HG03469 (cell line): ENCODE measurements at regions not wholly inside any gene's neighbourhood (a gene's known extent, or its start where the extent isn't known, plus 50 kb on each side); places are given as distances from the start of the nearest gene placed in this dataset.
"Not testable (repeated sequence)": the region's sequence is repeated elsewhere in the genome, so short reads cannot be mapped to it uniquely, and the experiment has no call there.

Experiments
- ATAC-seq: cut with Tn5 transposase; IDR thresholded peaks from one replicate; pipeline ENCODE4 v1.9.1; 2021; ENCODE audit warnings: mild to moderate bottlenecking, moderate library complexity, moderate number of reproducible peaks; ENCODE audit not compliant: unreplicated experiment

DNA sequence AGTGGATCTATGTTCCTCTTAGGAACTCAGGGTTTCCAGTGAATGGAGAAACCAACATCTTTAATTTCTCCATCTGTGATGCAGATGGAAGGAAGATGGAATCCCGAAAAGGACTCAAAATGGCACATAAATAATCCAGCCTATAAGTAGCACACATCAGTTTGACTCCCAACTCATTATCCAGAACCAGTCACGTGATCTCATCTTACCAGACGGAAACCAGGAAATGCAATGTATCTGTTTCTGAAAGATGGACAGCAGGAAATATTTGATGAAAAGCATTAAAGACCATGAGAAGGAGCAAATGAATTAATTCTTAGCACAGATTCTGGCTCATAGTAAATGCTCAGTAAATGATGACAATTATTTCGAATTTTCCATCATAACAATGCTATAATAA lies 443.1 kb upstream of the FMR1 start:
- ATAC-seq, result no peak

DNA sequence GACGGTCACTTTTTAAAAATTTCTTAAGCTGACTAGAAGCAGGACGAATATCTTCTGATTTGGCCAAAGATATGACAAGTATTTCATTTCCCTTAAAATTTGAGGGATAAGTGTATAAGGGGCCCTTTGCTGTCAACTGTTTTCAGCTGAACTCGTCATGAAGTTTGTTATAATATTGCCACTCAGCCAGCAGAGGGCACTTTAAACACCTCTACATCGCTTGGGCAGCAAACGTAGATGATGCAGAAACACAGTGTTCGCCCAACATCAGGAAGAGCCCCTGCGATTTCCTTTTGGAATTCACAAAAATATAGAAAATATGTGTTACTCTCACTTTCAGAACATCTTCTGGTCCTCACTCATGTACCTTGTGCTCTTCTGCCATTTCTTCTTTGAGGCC lies 435.7 kb upstream of the FMR1 start:
- ATAC-seq, result no peak

DNA sequence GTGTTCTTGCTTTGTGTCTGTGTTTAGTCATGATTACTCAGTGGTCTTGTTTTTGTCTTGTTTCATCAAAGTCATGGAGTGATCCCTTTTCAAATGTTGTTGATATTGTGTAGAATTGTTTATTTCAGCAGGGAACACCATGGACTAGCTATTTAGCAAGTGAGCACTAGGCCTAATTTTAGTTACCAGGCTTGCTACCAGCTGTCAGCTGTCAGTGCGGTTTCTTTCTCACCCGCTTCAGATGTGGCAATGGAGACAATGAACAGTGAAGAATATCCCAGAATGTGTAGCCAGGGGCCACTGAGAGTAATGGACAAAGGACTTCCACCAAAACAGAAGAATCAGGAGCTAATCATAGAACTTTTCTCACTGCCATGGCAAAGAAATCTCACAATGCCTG lies 432.8 kb upstream of the FMR1 start:
- ATAC-seq, result no peak

DNA sequence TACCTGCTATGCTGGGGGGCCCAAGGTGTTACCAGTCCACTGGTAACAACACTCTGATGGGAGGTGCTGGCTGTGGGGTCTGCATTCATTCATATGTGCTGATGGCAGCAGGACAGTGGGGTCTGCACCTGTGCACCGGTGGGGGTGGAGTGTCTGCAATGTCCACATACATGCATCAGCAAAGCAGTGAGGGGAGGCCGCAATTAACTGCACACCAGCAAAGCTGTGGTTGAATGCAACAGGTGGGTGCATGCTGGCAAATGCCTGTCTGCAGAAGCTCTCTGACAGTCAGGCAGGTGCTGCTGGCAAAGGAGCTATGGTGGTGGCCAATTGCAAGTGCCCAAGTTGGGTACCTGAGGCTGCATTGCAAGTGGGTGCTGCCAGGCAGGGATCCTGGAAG lies 426.5 kb upstream of the FMR1 start:
- no peak for ATAC-seq

DNA sequence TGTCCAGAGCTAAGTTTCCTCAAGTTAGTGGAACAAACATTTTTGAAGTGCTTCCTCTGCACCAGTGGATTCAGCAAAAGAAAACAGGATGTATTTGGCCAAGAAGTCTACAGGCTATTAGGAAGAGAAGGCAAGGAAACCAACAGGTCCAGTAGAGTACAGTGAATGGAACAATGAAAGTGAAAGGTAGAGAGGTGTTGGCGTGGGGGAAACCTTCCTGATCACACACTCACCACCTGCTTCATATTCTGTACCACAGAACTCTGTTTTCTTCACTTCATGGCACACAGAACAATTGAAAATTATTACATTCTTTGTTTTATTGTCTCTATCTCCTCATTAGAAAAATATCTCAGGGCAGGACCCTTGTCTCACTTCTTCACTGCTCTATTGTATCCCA lies 417.4 kb upstream of the FMR1 start:
- no peak for ATAC-seq

GRCh38 chrX:147498796-147499195 lies 412.9 kb upstream of the FMR1 start:
- no peak for ATAC-seq

DNA sequence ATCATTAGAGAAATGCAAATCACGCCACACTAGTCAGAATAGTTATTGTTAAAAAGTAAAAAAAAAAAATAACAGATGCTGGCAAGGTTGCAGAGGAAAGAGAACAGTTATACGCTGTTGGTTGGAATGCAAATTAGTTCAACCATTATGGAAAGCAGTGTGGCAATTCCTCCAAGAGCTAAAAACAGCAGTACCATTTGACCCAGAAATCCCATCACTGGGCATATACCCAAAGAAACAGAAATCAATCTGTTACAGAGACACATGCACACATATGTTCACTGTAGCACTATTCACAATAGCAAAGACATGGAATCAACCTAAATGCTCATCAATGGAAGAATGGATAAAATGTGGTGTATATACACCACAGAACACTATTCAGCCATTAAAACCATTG lies 388.7 kb upstream of the FMR1 start:
- ATAC-seq, result no peak

- no peak for ATAC-seq
Observed at GRCh38 chrX:147533426-147533825, 378.3 kb upstream of the FMR1 start.

GRCh38 chrX:147537172-147537571 lies 374.5 kb upstream of the FMR1 start:
- ATAC-seq, result no peak

DNA sequence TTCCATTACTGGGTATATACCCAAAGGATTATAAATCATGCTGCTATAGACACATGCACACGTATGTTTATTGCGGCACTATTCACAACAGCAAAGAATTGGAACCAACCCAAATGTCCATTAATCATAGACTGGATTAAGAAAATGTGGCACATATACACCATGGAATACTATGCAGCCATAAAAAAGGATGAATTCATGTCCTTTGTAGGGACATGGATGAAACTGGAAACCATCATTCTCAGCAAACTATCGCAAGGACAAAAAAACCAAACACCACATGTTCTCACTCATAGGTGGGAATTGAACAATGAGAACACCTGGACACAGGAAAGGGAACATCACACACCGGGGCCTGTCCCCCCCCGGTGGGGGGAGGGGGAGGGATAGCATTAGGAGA lies 363.7 kb upstream of the FMR1 start:
- ATAC-seq, result not testable (repeated sequence)

DNA sequence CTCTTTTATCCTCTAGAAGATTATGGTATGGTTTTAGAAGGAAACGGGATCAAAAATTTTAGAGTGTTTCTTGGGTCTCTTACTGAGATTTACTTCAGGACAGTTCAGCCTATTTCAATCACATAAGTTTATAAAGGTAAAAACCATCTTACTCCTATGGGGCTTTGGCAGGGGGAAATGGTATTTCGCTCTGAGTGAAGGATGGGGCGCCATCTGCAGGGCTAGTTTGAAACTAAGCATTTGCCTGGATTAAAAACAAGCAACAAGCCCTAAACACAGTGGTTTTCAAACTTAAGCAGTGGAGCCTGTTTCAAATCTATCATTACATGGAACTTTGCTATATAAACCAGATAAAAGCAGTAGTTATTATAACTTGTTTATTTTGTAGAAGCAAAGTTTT lies 361.5 kb upstream of the FMR1 start:
- no peak for ATAC-seq

- no peak for ATAC-seq
Observed at GRCh38 chrX:147559191-147559590, 352.5 kb upstream of the FMR1 start.

DNA sequence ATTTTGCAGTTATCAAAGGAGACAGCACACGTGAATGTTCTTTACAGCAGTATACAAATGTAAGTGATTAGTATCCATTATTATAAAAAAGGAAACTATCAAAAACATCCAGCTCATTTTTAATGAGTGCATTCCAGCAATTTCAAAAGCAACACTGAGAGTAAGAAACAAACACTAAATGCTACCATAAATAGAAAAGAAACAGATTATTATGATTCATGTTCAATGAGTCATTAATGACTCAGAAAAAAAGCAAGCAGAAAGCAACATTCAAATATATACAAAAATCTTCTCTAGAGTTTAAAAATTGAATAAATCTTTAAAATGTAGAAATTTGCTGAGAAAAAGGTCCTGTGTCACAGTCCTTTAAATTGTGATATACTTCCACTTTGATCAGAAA lies 346.5 kb upstream of the FMR1 start:
- ATAC-seq, result no peak

DNA sequence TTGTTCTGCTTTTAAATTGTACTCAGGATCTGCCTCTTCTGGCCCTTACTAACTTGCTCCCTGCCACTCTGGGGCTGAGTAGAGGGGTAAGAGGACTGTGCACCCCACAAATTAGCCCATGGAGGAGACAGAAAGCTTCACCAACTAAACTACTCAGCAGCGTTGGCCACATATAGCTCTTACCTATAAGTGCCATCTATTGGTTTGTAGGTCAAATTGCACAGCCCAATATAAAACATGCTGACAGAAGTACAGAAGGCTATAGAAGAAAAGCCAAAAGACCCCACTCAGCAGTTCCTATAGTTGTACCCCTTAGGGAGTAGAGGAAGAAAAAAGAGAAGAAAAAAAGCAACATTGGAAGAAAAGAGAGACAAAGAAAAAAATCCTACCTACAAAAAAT lies 341.2 kb upstream of the FMR1 start:
- no peak for ATAC-seq

DNA sequence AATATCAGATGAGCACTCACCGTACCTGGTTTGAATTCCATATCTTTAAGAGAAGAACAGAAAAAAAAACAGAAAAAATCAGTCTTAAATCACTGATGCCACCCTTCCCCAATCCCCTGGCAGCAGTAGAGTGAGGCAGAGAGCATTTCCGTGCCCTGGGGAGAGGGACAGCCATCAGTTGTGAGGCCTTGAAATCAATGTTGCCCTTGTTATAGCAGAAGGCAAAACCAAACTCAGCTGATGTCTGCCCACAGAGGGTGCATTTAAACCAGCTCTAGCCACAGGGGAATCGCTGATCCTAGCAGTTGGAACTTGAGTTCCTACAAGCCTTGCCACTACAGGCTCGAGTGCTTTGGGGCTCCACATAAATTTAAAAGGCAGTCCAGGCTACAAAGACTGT lies 338.5 kb upstream of the FMR1 start:
- no peak for ATAC-seq

DNA sequence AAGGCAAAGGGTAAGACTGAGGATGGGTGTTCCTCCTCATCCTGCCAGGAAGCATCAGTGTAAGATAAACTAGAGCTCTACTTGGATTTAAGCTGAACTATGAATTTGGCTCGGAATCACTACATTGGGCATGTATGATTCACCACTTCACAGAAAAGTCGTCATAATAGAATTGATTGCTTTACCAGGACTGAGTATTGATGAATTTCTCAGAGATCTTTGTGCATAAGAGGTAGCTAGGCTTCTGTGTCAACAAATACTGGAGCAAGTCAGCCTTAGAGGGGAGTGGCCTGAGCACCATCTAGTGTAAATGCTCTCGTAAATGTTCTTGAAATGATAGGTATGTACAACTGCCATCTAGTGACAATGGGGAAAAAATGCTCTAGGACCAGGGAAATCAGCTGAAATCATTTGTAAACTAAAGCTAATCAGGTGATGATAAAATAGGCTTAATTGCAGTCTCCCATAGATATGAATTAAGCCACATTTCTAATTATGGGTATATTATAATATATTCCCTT lies 309.5 kb upstream of the FMR1 start:
- ATAC-seq, result no peak

DNA sequence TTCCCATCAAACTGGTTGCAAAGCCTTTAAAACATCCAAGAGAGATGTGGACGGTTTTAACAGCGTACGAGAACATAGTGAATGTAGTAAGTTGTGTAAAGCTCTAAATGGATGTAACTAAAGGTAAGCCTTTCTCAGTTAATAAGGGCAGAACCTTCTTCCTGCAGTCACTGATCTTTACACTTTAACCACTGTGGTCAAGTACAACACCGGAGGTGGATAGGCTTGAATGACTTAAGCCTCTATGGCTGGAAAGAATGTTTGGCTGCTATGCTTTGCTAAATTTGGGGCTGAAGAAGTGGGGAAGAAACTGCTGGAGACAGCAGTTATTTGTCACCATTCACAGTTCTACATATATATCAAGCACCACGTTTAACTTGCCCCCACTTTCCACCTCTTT lies 285.1 kb upstream of the FMR1 start:
- ATAC-seq, result no peak

DNA sequence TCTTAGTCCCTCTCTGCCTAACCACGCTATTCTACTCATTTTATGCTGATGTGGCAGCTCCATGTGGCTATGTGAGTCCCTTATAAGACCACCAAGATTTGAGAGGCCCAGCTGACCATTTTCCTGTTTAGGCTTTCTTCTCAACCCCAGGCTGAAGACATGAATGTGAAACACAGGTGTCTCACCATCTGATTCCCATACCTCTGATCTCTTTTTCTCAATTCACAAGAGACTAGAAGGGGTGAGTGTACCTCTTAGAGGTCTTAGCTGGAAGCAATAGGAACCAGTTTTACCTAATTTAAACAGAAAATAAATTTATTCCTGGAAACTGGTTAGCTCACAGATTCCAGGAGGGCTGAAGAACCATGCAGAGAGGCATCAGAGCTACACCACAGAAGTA lies 276.5 kb upstream of the FMR1 start:
- no peak for ATAC-seq

DNA sequence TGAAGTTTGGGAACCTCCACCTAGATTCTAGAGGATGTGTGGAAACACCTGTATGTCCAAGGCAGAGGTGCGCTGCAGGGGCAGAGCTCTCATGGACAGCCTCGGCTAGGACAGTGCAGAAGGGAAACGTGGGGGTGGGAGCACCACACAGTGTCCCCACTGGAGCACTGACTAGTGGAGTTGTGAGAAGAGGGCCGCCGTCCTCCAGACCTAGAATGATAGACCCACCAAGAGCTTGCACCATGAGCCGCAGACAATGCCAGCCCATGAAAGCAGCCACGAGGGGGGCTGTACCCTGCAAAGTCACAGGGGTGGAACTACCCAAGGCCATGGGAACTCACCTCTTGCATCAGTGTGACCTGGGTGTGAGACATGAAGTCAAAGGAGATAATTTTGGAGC lies 274.5 kb upstream of the FMR1 start:
- ATAC-seq, result no peak

DNA sequence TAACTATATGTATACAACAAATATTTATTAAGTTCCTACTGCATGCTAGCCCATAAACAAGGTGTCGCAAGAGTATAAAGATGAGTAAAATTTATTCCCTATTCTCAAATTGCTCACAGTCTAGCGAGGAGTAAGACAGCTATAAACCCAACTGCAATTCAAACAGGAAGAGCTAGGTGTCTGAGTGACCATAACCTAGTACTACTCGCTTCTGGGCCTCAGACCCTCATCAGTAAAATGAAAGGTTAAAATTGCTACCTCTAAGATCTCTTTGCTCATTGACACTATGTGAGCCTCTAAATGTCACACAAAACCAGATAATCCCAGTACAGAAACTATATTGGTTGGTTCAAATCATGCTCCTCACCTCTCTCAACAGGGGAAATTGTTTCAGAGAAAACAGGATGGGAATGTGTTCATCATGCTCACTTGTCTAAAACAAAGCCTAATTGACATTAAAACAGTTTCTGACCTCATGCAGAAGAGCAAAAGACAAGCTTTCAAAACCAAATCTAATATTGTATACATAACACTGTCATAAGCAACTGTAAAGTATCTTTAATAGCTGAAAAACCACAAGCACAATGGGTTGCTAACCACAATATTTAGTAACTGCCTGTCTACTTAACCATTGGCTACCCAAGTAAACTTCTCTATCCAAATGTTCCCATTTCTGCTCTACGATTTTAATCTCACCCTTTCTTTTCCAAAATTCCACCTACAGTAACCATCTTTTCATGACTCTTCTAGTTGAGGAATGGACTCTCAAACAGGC lies 264.6 kb upstream of the FMR1 start:
- no peak for ATAC-seq

DNA sequence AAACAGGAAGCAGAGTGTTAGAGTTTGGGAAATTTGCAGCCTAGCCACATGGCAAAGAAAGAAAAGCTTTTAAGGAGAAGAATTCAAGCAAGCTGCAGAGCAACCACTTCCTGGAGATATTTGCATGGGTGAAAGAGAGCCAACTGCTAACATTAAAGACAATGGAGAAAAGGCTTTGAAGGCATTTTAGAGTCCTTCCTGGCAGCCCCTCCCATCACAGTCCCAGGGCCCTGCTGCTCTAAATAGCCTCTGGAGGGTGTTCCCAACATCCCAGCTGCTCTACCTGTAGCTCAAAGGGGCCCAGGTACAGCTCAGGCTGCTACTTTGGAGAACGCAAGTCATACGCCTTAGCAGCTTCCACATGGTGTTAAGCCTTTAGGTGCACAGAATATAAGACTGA lies 235.9 kb upstream of the FMR1 start:
- ATAC-seq, result no peak

DNA sequence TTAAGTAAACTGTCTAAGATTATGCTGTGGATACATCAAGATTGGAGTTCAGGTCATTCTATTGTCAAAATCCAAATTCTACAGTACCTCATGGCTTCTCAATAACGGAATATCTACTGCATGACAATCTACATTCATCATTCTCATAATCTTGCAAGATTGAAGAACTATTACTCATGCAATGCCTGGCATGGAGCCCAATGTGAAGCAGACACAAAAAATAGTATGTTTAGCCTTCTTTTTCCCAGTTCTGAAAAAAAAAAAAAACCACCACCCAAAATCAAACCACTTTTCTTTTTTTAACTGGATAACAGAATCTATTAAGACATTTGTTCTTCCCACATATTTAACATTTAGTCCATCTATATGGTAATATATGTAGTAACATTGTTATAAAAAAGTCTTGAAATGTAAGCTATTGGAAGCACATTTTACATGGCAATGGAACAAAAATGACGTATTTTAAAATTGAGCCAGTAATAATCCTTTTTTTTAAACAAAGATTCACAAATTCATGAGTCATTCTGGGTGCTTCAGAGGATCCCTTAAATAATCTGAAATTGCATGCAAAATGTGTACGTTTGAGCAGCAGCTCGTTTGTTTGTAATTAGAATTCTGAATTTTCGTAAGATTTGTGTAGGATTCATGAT lies 232.2 kb upstream of the FMR1 start:
- no peak for ATAC-seq

GRCh38 chrX:147680251-147680650 lies 231.5 kb upstream of the FMR1 start:
- ATAC-seq, result no peak
